IPS-NIHi7 (cell line): ENCODE measurements at regions not wholly inside any gene's neighbourhood (a gene's known extent, or its start where the extent isn't known, plus 50 kb on each side); places are given as distances from the start of the nearest gene placed in this dataset.

Experiments used
- DNase-seq: peaks from one replicate; pipeline ENCODE4 v3.0.0; 2012; ENCODE audit warnings: mixed read lengths; ENCODE audit errors: extremely low spot score

GRCh38 chr12:31868965-31869364 is 90.2 kb upstream of the RESF1 start:
- no peak for DNase-seq

- no peak for DNase-seq
Measured at GRCh38 chr12:31867292-31867691, 91.9 kb upstream of the RESF1 start.

- no peak for DNase-seq
Measured at GRCh38 chr12:31866523-31866922, 92.7 kb upstream of the RESF1 start.

- DNase-seq, result no peak
Measured at GRCh38 chr12:31865023-31865422, 94.2 kb upstream of the RESF1 start.

GRCh38 chr12:31861360-31861759 is 97.9 kb upstream of the RESF1 start:
- DNase-seq, result no peak

- no peak for DNase-seq
Measured at GRCh38 chr12:31860401-31860800, 98.8 kb upstream of the RESF1 start.

GRCh38 chr12:31859232-31859977 is 99.8 kb upstream of the RESF1 start:
- no peak for DNase-seq

GRCh38 chr12:31855427-31855826 is 103.8 kb upstream of the RESF1 start:
- no peak for DNase-seq

DNA sequence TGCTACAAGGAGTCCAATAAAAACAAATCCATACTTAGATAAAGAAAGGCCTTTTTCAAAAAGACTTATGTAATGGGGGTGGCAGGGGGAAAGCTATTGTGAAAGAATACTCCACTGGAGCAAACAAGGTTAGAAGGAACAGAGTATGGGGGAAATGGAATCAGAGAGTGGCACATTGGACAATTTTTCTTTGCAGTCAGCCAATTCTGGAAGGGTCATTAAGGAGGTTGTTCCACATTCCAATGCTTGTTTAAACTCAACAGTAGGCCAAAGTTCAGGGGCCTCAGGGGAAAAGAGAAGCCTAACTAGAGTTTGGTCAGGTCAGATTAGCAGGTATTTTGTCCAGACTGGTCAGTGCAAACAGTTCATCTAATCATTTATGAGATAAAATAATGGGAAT is 105.2 kb upstream of the RESF1 start:
- DNase-seq, result no peak

GRCh38 chr12:31853520-31853919 is 105.7 kb upstream of the RESF1 start:
- DNase-seq, result no peak

DNA sequence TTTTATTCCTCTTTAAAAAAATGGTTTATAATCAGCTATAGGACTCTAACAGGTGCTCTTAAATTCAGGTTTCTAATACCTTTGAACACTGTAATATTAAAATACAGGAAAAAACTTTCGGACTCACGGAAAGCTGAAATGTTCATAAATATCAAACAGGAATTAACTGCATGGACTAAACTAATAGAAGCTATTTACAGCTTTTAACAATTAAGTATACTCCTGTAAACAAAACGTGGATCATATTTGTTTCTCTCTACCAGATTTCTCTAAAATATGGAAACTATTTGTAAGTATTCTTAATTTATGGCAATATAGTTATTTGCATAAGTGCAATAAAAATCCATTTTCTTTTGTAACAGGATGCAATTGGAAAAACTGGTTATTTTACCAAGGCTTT is 108.9 kb upstream of the RESF1 start:
- DNase-seq, result no peak

DNA sequence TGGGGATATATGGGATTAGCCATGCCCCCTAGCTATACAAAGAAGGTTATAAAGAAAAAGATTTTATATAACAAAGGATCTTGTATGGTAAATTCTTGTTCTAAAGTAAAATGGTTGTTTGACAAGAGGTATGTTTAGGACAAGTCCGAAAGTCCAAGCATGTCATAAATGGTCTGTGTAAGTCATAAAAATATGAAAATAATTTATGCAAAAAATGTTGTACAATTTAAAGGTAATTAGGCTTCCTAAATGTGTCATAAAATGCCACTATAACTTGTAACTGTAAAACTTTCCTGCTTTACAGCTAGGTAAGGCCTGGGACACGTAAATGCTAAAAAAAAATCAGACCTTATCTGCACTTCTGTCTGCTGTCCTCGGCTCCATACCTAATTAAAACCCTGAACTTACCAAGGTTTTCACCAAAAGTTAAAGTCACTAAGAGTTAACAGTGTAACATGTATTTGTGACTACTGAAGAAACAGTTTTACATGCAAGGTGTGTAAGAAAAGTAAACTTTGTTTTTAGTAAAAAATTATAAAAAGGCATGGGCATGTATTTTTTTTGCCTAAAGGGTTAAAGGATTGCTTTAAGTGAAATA is 110.0 kb upstream of the RESF1 start:
- no peak for DNase-seq

GRCh38 chr12:31846405-31846804 is 112.8 kb upstream of the RESF1 start:
- DNase-seq, result no peak

DNA sequence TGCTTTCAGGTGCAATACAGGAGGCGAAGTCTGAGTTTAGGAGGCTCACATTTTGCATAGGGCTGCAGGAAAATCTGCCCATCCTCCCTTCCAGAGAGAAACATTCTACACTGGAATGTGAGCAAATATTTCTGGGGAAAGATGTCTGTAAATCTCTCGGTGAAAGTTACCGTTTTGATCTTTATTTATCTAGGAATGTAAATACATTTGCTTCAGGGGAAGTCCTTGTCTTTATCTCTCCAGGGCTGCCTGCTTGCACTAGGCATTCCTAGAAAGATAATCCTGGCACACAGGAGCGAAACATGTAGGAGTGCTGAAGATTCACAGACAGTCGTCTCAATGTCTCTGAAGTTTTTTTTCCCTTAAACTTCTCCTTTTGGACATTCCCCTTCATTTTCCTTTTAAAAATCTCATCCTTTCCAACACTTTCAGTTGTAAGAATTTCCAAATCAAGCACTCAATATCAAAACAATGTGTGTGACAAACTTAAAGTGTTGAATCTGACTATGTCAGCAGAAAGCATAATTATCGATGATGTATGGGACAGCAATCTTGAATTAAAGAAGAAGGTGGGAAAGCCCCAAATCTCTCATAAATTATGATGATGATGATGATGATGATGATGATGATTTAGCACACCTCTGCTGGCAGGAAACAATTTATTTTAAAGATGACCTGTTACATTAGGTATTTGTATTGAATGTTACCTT is 113.4 kb upstream of the RESF1 start:
- no peak for DNase-seq

GRCh38 chr12:31843398-31844095 is 114.7 kb upstream of the AMN1 start:
- no peak for DNase-seq

GRCh38 chr12:31837913-31838312 is 109.1 kb upstream of the AMN1 start:
- no peak for DNase-seq

GRCh38 chr12:31835276-31835882 is 106.6 kb upstream of the AMN1 start:
- DNase-seq, result peak; percentile 14

DNA sequence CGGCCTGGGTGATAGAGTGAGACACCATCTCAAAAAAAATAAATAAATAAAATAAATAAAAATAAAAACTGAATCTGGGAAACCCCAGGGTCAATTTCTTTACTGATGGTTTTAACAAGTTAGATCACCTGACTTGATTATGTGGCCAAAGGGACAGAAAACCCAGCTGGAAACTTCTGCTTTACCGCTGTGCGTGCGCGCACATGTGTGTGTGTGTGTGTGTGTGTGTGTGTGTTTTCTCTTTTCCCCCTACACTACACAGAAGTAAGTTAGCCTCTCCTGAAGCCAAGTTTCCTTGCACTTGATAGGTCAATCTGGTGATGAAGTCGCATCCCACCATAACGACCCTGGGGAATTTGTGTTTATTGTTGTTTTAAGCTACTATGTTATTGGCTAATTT is 105.3 kb upstream of the AMN1 start:
- no peak for DNase-seq

DNA sequence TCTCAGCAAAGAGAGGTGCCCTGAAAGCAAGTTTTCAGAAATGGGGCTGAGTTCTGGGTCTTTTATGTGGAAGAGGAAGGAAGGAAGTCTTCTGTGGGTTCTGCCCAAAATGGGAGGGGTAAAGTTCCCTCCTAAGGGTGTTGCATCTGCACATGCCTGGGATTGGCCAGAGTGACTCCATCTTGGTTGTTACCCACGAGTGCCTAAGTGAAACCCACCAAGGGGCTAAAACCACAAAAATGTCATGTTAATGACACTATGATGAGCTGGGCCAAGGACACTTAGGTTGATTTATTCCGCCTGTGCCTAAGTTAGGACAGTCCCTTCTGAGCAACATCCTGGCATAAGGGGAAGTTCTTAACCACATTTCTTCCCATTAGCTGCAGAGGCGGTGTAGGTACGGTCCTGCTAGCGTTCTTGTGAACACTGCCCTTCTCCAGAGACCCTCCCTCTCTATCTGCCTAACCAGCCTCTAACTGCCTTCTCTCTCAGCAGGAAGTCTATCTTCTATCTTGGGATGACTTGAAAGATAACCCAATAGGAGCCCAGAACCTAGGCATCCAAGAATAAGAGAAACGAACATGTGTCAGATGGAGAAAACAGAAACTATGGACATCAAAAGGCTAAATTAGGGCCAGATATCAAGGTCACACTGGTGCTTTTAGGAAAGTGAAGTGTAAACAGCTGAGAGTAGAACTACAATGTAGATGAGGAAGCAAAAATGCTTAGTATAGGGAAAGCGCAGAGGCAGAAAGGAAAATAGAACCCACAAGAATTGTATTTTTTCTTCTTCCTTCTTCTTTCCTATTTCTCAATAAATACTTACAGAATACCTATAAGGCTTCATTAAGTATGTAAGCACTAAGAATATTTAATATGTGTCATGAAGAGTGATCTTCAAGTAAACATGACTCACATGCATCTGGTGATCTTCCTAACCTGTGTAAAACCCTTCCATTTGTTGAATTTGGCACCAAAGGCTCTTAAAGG is 104.2 kb upstream of the AMN1 start:
- DNase-seq, result no peak

- no peak for DNase-seq
Measured at GRCh38 chr12:31828071-31828470, 99.2 kb upstream of the AMN1 start.

- no peak for DNase-seq
Measured at GRCh38 chr12:31822761-31823160, 93.9 kb upstream of the AMN1 start.
